DMS 273 (cell line): ENCODE measurements at regions not wholly inside any gene's neighbourhood (a gene's known extent, or its start where the extent isn't known, plus 50 kb on each side); places are given as distances from the start of the nearest gene placed in this dataset.

Source experiments
- DNase-seq: peaks from one replicate; lab custom pipeline; 2025; ENCODE audit not compliant: unreplicated experiment; lab: John Stamatoyannopoulos, UW

DNA sequence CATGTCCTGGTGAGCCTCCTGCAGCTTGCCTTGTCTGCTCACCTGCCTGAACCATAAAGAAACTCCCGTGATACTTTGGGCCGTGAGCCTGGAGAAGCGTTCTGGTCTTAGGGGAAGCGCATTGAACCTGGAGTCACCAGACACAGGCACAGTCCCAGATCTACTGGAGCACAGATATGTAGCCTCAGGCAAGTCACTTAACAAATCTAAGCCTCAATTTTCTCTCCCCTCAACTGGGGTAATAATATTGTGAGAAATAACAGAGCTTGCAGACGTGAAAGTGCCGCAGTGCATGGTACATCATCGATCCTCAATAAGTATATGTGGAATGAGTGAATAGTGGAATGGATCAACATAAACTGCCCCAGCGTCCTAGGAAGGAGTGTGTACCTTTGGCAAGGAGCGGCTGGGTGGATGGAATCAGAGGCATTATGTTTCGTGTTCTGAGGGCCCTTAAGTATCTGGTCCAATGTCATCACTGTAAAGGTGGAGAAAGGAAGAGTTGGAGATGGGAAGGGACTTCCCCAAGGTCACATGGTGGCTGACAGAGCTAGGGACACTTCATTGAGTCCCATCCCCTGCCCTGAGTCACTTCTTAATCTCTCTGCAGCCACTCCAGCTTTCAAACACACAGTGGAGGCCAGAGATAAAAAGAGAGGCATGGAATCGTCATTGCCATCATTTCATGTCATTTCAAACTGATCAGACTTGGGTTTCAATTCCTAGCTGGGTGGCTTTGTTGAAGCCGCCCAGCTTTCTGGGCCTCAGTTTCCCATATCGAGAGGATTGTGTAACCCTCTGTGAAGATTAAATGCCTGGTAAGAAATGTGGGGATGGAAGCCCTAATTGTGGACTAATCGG is 172.4 kb downstream of the DDX1 start:
- DNase-seq: no peak

DNA sequence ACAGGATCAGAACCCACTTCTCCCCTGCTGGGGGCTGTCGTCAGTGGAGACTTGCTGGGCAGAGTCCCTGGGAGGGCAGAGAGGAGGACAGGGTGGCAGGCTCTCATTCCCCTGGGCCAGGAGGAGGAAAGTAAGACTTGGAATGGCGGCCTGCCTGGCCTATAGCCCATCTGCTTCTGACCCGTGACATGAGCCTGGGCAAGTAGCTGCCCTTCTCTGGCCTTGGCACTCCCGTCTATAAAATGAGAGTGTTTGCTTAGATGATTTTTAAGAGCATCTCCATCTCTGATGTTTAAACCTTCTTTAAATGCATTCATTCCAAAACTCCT is 173.0 kb downstream of the DDX1 start:
- no peak for DNase-seq

DNA sequence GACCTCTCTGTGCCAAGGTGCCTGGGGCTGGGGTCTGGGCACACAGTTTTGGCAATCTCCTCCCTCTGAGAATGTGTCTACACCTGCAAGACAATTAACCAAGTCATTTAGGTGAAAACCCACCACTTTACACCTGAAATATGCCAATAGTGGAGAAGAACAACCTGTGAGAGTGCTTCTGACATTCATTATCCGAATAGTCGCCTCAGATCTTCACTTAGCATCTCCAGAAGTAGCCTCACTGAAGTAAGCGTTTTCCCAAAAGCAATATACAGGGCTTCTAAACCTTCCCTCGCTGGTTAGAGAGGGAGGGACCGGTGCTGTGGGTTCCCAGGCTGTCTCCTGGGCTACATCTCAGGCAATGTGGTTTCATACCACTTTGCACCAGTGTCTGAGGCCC is 173.5 kb downstream of the DDX1 start:
- DNase-seq: no peak

DNA sequence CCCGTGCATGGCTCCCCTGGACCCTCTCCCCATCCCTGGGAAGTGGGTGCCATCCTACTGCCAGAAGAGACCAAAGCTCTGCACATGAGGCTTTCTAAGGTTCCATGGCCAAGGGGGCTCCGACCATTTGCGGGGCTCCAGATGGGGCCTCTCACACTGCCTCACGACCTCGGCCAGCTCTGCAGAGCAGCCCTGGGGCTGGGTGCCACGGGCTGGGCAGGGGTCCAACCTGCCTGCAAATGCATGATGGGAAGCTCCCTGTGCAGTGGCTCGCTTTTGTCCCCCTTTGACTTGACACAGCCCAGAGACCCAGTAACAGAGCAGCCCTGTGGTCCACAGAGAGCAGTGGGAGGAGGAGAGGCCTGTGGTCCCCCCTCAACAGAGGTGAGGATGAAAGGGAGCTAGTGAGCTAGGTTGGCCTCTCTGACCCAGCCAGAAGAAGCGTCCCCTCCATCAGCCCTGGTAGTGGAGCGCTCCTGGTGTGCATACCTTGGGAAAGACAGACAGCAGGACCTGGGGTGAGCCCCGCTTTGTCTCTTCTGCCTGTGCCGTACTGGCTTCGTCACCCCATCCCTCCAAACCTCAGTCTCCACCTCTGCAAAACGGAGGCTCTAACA is 174.1 kb downstream of the DDX1 start:
- no peak for DNase-seq

DNA sequence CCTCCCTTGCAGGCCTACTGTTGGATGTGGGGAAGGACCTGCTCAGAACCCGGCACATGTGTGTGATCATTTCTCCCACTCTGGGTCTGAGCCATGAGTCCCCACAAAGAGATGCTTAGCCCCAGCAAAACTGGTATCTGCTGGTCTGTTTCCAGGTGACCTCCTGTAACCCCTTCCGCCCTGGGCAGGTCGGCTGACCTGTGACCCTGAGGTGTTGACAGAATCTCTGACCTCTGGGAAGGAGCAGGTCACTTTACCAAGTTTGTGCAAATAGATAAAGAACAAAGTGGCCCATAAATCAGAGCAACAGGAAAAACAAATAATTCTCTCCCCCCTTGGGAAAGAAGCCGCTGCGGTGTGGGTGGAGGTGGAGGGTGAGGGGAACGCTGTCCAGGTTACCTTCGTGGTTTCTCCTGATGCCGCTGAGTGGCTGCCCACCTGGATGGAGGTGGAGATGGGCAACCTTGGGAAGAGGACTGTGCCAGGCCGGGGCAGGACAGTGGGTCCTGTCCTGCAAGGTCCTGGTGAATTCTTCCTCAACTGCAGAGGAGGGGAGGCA is 174.0 kb upstream of the MYCN start:
- no peak for DNase-seq

DNA sequence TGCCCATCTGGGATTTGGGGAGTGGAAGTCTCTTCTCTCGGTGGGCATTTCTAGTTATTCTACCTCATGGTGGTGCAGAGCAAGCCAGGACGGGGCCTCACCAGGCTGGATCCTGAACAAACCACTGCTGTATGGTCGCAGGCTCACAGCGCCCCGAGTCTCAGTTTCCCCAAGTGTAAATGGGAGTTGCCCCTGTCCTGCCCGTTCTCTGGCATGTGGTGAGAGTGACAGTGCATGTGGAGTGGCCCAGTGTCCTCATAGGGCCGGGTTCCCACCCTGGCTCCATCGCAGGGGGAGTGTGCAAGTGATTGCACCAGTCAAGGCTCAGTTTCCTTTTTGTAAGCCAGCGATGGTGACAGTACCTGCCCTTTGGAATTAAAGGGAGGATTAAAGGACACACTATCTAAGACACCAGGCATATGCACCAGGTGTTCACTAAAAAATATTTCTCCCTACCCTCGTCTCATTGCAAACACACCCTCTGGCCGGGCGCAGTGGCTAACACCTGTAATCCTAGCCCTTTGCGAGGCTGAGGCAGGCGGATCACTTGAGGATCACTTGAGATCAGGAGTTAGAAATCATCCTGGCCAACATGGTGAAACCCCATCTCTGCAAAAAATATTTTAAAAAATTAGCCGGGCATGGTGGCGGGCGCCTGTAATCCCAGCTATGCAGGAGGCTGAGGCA is 173.3 kb upstream of the MYCN start:
- no peak for DNase-seq

DNA sequence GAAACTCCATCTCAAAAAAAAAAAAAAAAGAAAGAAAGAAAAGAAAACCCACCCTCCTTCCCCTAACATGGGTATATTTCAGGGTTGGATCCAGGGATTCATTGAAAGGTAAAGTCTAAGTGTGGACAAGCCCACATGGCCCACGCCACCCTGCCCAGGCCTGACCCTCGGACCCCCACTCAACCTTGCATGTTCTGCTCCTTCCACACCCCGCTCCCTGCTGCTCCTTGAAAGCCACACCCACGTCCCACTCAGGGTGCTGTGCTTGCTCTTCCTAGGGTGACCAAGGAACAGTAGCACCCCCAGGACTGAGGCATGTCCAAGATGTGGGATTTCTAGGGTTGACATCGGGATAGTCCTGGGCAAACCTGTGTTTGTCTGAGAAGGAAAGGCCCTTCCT is 172.7 kb upstream of the MYCN start:
- DNase-seq: no peak

DNA sequence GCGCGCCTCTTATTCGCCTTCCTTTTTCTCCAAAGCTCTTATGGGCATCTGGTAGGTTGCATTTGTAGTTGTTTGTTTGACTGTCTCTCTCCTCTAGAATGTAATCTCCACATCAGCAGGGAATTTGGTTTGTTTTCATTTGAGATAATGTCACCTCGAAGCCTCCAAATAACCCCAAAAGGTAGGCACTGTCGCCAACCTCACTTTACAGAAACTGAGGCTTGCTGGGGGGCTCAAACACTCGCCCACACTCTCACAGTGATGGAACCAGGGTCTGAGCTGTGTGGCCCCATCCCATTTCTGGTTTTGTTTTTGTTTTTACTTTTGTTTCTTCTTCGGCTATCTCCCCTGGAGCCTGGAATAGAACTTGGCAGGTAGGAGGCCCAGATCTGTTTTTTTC is 172.2 kb upstream of the MYCN start:
- no peak for DNase-seq

DNA sequence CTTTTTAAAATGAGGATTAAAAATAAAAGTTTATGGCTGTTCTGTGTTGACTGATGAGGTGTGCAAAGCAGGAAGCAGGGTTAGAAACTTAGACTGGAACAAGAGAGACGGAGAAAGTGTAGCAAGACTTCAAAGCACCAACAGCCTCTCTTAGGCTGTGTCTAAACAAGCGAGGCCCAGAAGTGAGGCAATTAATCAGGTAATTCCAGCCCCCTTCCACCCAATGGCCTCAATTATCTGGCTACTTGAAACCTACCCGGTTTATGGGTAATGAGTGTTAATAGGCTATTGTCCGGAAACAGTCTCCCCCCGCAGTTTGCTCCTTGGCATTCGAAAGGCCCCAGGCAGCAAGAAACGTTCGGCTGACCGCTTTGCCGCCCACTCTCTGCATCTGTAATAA is 171.7 kb upstream of the MYCN start:
- DNase-seq: no peak

DNA sequence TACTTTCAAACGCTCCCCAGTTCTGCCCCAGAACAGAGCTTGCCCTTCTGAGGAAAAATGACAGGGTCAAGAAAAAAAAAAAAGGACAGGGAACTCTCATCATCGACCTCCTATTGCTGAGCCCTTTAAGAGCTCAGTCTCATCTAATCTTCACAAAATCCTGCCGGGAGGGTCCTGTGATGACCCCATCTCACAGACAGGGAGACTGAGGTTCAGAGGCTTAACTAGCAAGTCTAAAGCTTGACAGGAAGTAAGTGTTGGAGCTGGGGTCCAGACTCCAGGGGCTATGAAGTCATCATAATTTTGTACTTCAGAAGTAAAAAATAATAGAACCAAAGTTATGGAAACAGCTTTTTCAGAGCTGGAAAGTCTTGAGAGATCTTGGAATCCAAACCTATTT is 171.1 kb upstream of the MYCN start:
- DNase-seq: no peak

DNA sequence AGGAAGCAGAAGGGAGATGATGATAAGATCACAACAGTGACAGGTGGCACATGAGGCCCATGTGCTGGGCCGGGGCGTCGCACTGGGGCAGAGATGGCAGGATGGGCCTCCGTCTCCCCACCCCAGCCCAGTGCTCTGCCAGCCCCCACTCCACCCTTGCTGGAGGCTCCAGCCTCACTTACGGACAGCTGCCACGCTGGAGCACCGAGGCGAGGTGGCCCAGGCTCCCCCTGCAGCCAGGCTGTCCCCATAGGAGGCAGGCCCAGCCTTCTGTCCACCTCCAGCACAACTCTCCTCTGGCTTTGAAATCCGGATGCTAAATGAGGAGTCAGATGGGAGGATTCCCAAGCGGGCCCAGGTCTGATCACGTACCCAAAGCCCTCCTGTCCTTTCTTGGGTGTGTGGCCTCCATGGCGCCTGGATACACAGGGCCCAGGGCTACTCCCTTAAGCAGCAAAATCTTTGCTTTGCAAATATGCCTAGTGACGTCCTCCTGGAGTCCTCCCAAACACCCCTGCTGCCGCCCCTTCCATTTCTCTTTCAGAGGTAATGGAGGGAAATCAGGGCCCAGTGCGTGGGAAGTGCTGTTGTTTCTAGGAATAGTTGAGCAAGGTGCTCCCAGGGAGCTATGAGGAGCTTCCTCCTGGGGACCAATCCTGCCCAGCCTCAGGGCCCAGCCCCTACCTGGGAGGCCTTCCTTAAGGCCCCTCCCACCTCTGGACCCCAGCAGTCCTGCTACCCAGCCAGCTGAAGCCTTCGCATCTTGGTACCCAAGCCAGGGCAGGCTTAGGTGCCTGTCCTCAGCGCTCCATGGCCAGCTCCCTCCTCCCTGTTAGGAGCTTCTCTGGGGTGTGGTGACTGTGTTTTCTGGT is 170.4 kb upstream of the MYCN start:
- DNase-seq: peak; percentile 61

DNA sequence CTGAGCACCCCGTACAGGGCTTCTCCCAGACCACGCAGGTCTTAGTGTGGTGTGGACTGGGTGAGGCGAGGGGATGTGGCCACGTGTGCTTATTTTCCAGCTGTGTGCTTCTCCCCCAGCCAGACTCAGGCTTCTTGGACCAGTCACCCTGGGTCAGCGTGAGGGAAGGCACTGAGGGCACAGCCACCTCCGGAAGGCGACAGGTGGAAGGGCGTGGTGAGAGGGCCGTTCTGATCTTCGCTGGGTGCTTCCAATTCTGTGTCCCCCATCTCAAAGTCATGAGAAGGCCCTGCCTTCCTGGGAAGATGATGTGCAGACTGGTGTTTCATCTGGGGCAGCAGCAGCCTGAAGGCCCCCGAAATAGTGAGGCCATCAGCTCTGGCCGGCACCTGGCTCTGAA is 169.7 kb upstream of the MYCN start:
- DNase-seq: no peak

DNA sequence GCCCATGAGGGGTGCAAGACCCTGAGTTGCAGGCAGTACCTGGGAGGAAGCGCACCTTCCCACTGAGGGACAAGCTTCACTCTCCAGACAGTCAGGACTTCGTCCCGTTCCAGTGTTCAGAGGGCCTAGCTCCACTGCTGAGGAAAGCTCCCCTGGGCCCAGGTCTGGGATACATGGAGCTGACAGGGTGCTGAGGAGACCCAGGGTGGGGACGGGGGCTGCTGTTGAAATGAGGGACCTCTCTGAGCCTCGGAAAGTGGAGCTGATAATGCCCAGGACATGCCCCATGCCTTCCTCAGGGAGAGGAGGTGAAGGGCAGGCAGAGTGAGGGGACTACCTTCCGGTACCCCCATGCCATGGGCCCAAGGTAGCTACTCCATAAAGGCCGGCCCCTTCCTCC is 169.2 kb upstream of the MYCN start:
- no peak for DNase-seq

DNA sequence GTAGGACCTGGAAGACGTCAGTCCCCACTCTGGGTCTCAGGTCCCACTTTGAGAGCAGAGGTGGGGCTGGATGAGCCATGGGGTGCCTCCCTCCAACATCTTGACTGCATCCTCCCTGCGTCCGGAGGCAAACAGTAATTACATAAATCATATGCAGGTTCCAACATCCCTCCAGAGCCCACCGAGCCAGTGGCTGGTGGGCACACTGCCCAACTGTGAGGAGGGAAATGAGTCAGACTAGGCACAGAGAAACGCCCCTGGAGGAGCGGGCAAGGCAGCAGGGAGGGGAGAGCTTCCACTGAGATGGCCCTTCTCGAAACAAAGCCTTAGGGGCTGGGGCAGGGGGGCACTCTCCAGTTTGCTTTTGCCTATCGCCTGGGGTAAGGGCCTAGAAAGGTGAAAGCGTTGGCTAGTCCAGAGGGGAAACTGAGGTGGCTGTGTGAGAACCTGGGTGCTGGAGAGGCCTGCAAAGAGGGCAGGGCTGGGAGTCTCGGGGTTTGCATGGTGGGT is 168.2 kb upstream of the MYCN start:
- DNase-seq: no peak

DNA sequence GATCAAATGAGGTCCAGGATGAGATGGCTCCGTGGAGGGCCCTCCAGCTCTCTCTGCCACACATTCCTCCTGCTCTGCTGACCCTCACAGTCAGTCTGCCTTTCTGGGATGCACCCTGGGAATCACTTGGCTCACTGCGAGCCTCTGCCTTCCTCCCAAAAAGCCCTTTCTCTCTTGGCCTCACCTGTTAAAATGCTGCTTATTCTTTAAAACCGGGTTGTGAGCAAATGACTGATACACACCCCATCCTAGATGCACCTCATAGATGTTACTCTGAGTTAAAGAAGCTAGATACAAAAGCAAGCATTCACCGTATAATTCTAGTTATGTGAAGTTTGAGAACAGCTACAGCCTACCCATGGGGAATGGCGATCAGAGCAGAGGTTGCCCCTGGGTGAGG is 167.7 kb upstream of the MYCN start:
- no peak for DNase-seq

DNA sequence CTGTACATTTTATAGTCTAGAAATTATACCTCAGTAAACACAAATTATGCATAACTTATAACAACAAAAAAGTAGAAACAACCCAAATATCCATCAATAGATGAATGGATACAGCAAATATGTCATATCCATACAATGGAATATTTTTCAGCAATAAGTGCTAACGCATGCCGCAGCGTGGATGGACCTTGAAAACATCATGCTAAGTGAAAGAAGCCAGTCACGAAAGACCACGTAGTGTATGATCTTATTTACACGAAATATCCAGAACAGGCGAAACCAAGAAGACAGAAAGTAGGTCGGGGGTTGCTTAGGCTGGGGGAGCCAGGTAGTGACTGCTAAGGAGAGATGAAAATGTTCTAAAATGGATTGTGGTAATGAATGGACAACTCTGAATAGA is 167.1 kb upstream of the MYCN start:
- no peak for DNase-seq

DNA sequence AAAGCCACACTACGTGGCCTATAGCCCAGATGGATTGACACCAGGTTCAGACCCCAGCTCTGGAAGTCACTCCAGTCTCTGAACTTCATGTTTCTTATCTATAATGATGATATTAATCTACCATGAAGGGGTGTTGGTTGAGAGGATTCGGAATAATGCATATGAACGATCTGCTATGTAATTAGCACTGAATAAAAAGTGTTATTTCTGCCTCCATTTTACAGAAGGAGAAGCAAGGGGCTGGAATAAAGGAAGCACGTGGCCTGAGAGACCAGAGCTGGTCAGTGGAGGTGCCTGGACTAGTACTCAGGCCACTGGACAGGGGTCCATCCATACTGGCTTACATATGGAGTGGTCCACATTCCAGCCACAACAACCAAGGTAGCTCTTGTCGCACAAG is 166.5 kb upstream of the MYCN start:
- DNase-seq: no peak

DNA sequence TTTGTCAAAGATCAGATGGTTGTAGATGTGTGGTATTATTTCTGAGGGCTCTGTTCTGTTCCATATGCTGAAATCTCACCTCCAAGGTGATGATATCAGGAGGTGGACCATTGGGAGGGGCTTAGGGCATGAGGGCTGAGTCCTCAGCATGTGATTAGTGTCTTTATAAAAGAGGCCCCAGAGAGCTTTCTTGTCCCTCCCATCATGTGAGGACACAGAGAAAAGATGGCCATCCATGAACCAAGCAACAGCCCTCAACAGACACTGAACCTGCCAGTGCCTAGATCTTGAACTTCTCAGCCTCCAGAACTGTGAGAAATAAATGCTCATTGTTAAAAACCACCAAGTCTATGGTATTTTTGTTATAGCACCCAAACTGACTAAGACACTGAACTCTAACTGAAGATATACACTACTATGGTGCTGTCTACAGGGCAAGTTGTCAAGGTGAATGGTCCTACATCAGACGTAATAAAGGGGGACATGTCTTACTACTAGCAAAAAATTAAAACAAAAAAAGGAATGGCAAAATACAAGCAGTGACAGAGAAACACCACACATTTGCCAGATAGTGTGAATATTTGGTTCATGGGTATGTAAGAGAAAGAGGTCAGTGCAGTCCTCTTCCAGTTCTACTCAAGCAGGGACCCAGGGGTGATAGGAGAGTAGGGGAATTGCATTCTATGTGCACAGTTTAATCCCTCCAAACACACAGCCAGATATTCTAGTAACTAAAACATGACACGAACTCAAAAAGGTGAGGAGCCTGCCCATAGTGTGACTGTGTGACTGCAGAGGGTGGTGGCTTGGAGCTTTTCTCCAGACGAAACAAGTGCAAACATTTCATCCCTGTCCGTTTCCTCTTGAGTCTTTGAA is 164.4 kb upstream of the MYCN start:
- no peak for DNase-seq

DNA sequence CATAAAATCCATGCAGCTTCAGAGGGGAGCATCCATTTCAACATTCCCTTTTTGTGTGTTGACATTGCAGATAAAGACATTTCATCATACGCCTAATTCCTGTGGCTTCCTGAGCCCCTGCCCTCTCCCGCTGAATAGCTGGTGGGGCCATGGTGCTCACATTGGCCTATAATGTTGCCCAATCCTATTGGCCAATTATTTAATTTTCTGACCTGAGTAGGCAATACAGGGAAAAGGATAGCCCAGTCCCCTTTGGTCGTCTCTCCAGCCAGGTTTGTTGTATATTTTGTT is 163.8 kb upstream of the MYCN start:
- no peak for DNase-seq

DNA sequence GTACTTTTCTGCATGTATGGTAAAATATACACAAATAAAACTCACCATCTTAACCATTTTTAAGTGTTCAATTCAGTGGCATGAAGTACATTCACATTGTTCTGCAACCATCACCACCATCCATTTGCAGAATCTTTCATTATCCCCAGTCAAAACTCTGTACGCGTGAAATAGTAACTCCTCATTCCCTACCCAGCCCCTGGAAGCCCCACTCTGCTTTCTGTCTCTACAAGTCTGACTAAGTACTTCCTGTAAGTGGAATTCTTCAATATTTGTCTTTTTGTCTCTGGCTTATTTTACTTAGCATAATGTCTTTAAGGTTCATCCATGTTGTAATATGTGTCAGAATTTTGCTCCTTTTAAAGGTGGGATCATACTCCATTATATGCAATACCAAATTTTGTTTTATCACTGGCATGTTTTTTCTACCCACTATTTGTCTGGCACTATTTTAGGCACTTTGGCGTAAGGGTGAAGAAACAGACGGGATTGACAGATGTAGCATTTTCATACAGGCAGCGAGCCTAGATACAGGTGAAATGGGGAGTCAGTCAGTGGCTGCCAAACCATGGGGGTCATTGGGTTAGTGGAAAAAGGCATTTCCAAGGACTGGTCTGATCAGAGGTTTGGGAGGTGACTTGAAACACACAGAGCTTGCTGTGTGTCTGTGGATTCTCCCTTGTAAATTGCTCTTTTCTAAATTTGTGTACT is 163.2 kb upstream of the MYCN start:
- DNase-seq: no peak
